ENCODE measurements at regions not wholly inside any gene's neighbourhood (a gene's known extent, or its start where the extent isn't known, plus 50 kb on each side); places are given as distances from the start of the nearest gene placed in this dataset.

DNA sequence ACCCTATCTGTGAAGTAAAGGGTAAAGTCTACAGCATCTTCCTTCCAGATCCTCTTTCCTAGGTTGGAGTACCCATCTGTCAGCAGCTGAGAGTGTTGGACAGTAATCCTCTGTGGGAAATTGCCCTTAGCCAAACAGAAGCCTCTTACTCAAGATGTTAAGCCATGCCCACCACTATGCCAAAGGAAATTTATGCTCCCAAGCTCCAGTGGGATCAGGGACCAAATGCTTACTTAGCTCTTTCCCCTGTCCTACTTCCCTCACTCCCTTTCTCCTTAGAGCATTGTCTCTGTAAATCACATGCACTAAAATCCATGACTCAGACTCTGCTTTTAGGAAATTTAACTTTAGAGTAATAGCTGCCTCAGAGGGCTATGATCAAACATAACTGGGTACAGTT is 254.0 kb downstream of the BRINP2 start:
- TF ChIP-seq, protein P1, sequence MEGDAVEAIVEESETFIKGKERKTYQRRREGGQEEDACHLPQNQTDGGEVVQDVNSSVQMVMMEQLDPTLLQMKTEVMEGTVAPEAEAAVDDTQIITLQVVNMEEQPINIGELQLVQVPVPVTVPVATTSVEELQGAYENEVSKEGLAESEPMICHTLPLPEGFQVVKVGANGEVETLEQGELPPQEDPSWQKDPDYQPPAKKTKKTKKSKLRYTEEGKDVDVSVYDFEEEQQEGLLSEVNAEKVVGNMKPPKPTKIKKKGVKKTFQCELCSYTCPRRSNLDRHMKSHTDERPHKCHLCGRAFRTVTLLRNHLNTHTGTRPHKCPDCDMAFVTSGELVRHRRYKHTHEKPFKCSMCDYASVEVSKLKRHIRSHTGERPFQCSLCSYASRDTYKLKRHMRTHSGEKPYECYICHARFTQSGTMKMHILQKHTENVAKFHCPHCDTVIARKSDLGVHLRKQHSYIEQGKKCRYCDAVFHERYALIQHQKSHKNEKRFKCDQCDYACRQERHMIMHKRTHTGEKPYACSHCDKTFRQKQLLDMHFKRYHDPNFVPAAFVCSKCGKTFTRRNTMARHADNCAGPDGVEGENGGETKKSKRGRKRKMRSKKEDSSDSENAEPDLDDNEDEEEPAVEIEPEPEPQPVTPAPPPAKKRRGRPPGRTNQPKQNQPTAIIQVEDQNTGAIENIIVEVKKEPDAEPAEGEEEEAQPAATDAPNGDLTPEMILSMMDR (conservative IDR thresholded peaks at IDR 0.05; ENCODE audit: low read length) = no peak
- no peak for TF ChIP-seq EZH2phosphoT487 (IDR thresholded peaks at IDR 0.05; ENCODE audit: borderline replicate concordance)
